Large intestine (tissue), 3 donors: ENCODE measurements at regions not wholly inside any gene's neighbourhood (a gene's known extent, or its start where the extent isn't known, plus 50 kb on each side); places are given as distances from the start of the nearest gene placed in this dataset.

Experiments used
- DNase-seq, 2 donors: peaks; one replicate each; pipeline versions ENCODE4 v3.0.0 to v3.0.0-alpha.2; 2013
- H3K27ac ChIP-seq: one replicate; pipeline ENCODE4 v1.5.1; 2013; ENCODE audit warnings: low read length
- H3K27me3 ChIP-seq: 2 replicates; pipeline ENCODE4 v1.6.1; 2013; ENCODE audit warnings: low read length; ENCODE audit not compliant: control insufficient read depth, insufficient read depth
- H3K36me3 ChIP-seq: 2 replicates; pipeline ENCODE4 v1.6.1; 2013; ENCODE audit warnings: low read length; ENCODE audit not compliant: control insufficient read depth, insufficient read depth
- H3K4me1 ChIP-seq: one replicate; pipeline ENCODE4 v1.6.1; 2013; ENCODE audit warnings: low read length; ENCODE audit not compliant: control insufficient read depth, insufficient read depth
- H3K4me3 ChIP-seq: one replicate; pipeline ENCODE4 v1.5.1; 2013; ENCODE audit warnings: low read length
- H3K9me3 ChIP-seq: one replicate; pipeline ENCODE4 v1.6.1; 2013; ENCODE audit warnings: mild to moderate bottlenecking, low read depth, low read length, moderate library complexity; ENCODE audit not compliant: control insufficient read depth
- WGBS: methylation state at CpG from one replicate; pipeline ENCODE4 v1.1.5; 2013; ENCODE audit warnings: low lambda C conversion rate; ENCODE audit not compliant: insufficient coverage; 5-methylcytosine and 5-hydroxymethylcytosine counted together

- Histone ChIP-seq H3K27ac (no peak overlapping the region), H3K36me3 (no peaks in the 10 kb centered on the region), H3K27me3 (no peaks in the 10 kb centered on the region), H3K4me3 (no peak overlapping the region), H3K9me3 (no peaks in the 10 kb centered on the region), H3K4me1 (no peaks in the 10 kb centered on the region)
- no peak for DNase-seq
- 83% methylated on average over 1 of the region's 1 CpG for WGBS
Measured at GRCh38 chr3:83453056-83453455, 1505.7 kb upstream of the CADM2 start.

GRCh38 chr3:83454353-83454752 is 1504.4 kb upstream of the CADM2 start:
- no peaks in the 10 kb centered on the region for H3K9me3 ChIP-seq
- DNase-seq = no peak
- 100% methylated on average over 1 of the region's 4 CpGs for WGBS
- H3K36me3 ChIP-seq = no peaks in the 10 kb centered on the region
- no peak overlapping the region for H3K4me3 ChIP-seq
- H3K27me3 ChIP-seq = no peaks in the 10 kb centered on the region
- no peaks in the 10 kb centered on the region for H3K4me1 ChIP-seq
- H3K27ac ChIP-seq = no peak overlapping the region

- Histone ChIP-seq H3K27ac (no peak overlapping the region), H3K36me3 (no peaks in the 10 kb centered on the region), H3K27me3 (no peaks in the 10 kb centered on the region), H3K4me3 (no peak overlapping the region), H3K4me1 (no peaks in the 10 kb centered on the region), H3K9me3 (no peaks in the 10 kb centered on the region)
- WGBS = 68% methylated on average over 2 of the region's 2 CpGs
- peak in 1 of 2 donors; percentile 3 for DNase-seq
Measured at GRCh38 chr3:83457551-83457950, 1501.2 kb upstream of the CADM2 start.

- WGBS = no CpG with 5 or more reads among the region's 2 CpGs
- H3K27me3 ChIP-seq = no peaks in the 10 kb centered on the region
- H3K4me1 ChIP-seq = no peaks in the 10 kb centered on the region
- H3K9me3 ChIP-seq = no peaks in the 10 kb centered on the region
- no peak for DNase-seq
- no peak overlapping the region for H3K4me3 ChIP-seq
- no peak overlapping the region for H3K27ac ChIP-seq
- no peaks in the 10 kb centered on the region for H3K36me3 ChIP-seq
Measured at GRCh38 chr3:83460052-83460451, 1498.7 kb upstream of the CADM2 start.

- Histone ChIP-seq H3K27me3 (no peaks in the 10 kb centered on the region), H3K4me1 (no peaks in the 10 kb centered on the region), H3K9me3 (no peaks in the 10 kb centered on the region), H3K4me3 (no peak overlapping the region), H3K27ac (no peak overlapping the region), H3K36me3 (no peaks in the 10 kb centered on the region)
- no CpG with 5 or more reads among the region's 1 CpG for WGBS
- no peak for DNase-seq
Measured at GRCh38 chr3:83461411-83461810, 1497.4 kb upstream of the CADM2 start.

- Histone ChIP-seq H3K4me1 (no peaks in the 10 kb centered on the region), H3K36me3 (no peaks in the 10 kb centered on the region), H3K9me3 (no peaks in the 10 kb centered on the region), H3K4me3 (no peak overlapping the region), H3K27ac (no peak overlapping the region), H3K27me3 (no peaks in the 10 kb centered on the region)
- no CpG with 5 or more reads among the region's 13 CpGs for WGBS
- no peak for DNase-seq
Measured at GRCh38 chr3:83477563-83477962, 1481.2 kb upstream of the CADM2 start.

GRCh38 chr3:83482402-83483070 is 1476.3 kb upstream of the CADM2 start:
- H3K4me1 ChIP-seq = no peaks in the 10 kb centered on the region
- DNase-seq = no peak
- H3K27ac ChIP-seq = no peak overlapping the region
- H3K36me3 ChIP-seq = no peaks in the 10 kb centered on the region
- no peak overlapping the region for H3K4me3 ChIP-seq
- no peaks in the 10 kb centered on the region for H3K27me3 ChIP-seq
- 60% methylated on average over 1 of the region's 4 CpGs for WGBS
- no peaks in the 10 kb centered on the region for H3K9me3 ChIP-seq

- no CpG with 5 or more reads among the region's 1 CpG for WGBS
- no peak overlapping the region for H3K27ac ChIP-seq
- H3K9me3 ChIP-seq = no peaks in the 10 kb centered on the region
- no peaks in the 10 kb centered on the region for H3K4me1 ChIP-seq
- no peak overlapping the region for H3K4me3 ChIP-seq
- no peaks in the 10 kb centered on the region for H3K27me3 ChIP-seq
- H3K36me3 ChIP-seq = no peaks in the 10 kb centered on the region
- no peak for DNase-seq
Measured at GRCh38 chr3:83496462-83496861, 1462.3 kb upstream of the CADM2 start.

- Histone ChIP-seq H3K27ac (no peak overlapping the region), H3K36me3 (no peaks in the 10 kb centered on the region), H3K4me3 (no peak overlapping the region), H3K4me1 (no peaks in the 10 kb centered on the region), H3K27me3 (no peaks in the 10 kb centered on the region), H3K9me3 (peaks cover 2% of the 10 kb centered on the region)
- WGBS = 60% methylated on average over 1 of the region's 1 CpG
- no peak for DNase-seq
Measured at GRCh38 chr3:83498361-83499016, 1460.3 kb upstream of the CADM2 start.

GRCh38 chr3:83500422-83500821 is 1458.4 kb upstream of the CADM2 start:
- no CpG with 5 or more reads among the region's 7 CpGs for WGBS
- peaks cover 2% of the 10 kb centered on the region for H3K9me3 ChIP-seq
- peak; percentile 82 to 85 for DNase-seq
- H3K27ac ChIP-seq = peak overlapping the region; percentile 43
- no peak overlapping the region for H3K4me3 ChIP-seq
- H3K36me3 ChIP-seq = no peaks in the 10 kb centered on the region
- no peaks in the 10 kb centered on the region for H3K4me1 ChIP-seq
- H3K27me3 ChIP-seq = no peaks in the 10 kb centered on the region

GRCh38 chr3:83500931-83501330 is 1457.9 kb upstream of the CADM2 start:
- DNase-seq = no peak
- H3K27me3 ChIP-seq = no peaks in the 10 kb centered on the region
- peak overlapping the region; percentile 12 for H3K27ac ChIP-seq
- H3K4me3 ChIP-seq = no peak overlapping the region
- H3K36me3 ChIP-seq = no peaks in the 10 kb centered on the region
- H3K4me1 ChIP-seq = no peaks in the 10 kb centered on the region
- H3K9me3 ChIP-seq = peaks cover 2% of the 10 kb centered on the region
- no CpG with 5 or more reads among the region's 2 CpGs for WGBS
